ENCODE measurements at regions not wholly inside any gene's neighbourhood (a gene's known extent, or its start where the extent isn't known, plus 50 kb on each side); places are given as distances from the start of the nearest gene placed in this dataset.

GRCh38 chr13:61151062-61151461 is 264.6 kb downstream of the PCDH20 start:
- TF ChIP-seq CTCF (conservative IDR thresholded peaks at IDR 0.05; ENCODE audit: low read depth, low read length) (no peak), EZH2 (IDR thresholded peaks at IDR 0.05; ENCODE audit: low read length, unreplicated experiment) (no peak)
